Kidney epithelial cell (primary cell): ENCODE measurements at regions not wholly inside any gene's neighbourhood (a gene's known extent, or its start where the extent isn't known, plus 50 kb on each side); places are given as distances from the start of the nearest gene placed in this dataset.

ENCODE experiments used
- DNase-seq: peaks from one replicate; pipeline ENCODE4 v3.0.0-alpha.2; 2010; ENCODE audit warnings: low read depth
- H3K27me3 ChIP-seq: 2 replicates; pipeline ENCODE4 v1.6.0; 2011; ENCODE audit warnings: low read length; ENCODE audit not compliant: control insufficient read depth, insufficient read depth
- H3K36me3 ChIP-seq: 2 replicates; pipeline ENCODE4 v1.5.1; 2011; ENCODE audit warnings: low read length; ENCODE audit not compliant: control insufficient read depth, insufficient read depth
- H3K4me3 ChIP-seq: 2 replicates; pipeline ENCODE4 v1.5.1; 2011; ENCODE audit warnings: low read depth, mild to moderate bottlenecking, control low read depth, low read length
- CTCF ChIP-seq: IDR thresholded peaks from 2 replicates; pipeline ENCODE4 v1.5.1; 2011; ENCODE audit warnings: mild to moderate bottlenecking, moderate library complexity, low read length, control low read depth, inconsistent platforms; ENCODE audit not compliant: insufficient read depth, poor library complexity, severe bottlenecking

- no peak overlapping the region for H3K4me3 ChIP-seq
- no peaks in the 10 kb centered on the region for H3K27me3 ChIP-seq
- H3K36me3 ChIP-seq = no peaks in the 10 kb centered on the region
- DNase-seq = no peak
- TF ChIP-seq CTCF = no peak
Observed at GRCh38 chr18:1446765-1447164, 542.1 kb downstream of the ADCYAP1 start.

GRCh38 chr18:1452821-1453220, 548.1 kb downstream of the ADCYAP1 start:
- no peaks in the 10 kb centered on the region for H3K36me3 ChIP-seq
- no peaks in the 10 kb centered on the region for H3K27me3 ChIP-seq
- no peak for TF ChIP-seq CTCF
- DNase-seq = no peak
- no peak overlapping the region for H3K4me3 ChIP-seq

- H3K4me3 ChIP-seq = no peak overlapping the region
- no peak for TF ChIP-seq CTCF
- H3K36me3 ChIP-seq = no peaks in the 10 kb centered on the region
- H3K27me3 ChIP-seq = no peaks in the 10 kb centered on the region
- no peak for DNase-seq
Observed at GRCh38 chr18:1455605-1456004, 550.9 kb downstream of the ADCYAP1 start.

- Histone ChIP-seq H3K36me3 (no peaks in the 10 kb centered on the region), H3K27me3 (no peaks in the 10 kb centered on the region), H3K4me3 (no peak overlapping the region)
- DNase-seq = no peak
- no peak for TF ChIP-seq CTCF
Observed at GRCh38 chr18:1458547-1458946, 553.9 kb downstream of the ADCYAP1 start.

GRCh38 chr18:1463981-1464380, 559.3 kb downstream of the ADCYAP1 start:
- no peak for TF ChIP-seq CTCF
- DNase-seq = no peak
- no peak overlapping the region for H3K4me3 ChIP-seq
- no peaks in the 10 kb centered on the region for H3K27me3 ChIP-seq
- no peaks in the 10 kb centered on the region for H3K36me3 ChIP-seq

- Histone ChIP-seq H3K27me3 (no peaks in the 10 kb centered on the region), H3K4me3 (no peak overlapping the region), H3K36me3 (no peaks in the 10 kb centered on the region)
- TF ChIP-seq CTCF = no peak
- no peak for DNase-seq
Observed at GRCh38 chr18:1464444-1465217, 560.0 kb downstream of the ADCYAP1 start.
